Stimulated activated CD8-positive, alpha-beta memory T cell treated with anti-CD3 and anti-CD28 coated beads, Interleukin-12 subunit alpha, Interleukin-12 subunit beta, amount 100 ng/mL, for 24 hours (primary cell): ENCODE measurements at regions not wholly inside any gene's neighbourhood (a gene's known extent, or its start where the extent isn't known, plus 50 kb on each side); places are given as distances from the start of the nearest gene placed in this dataset.
"Not testable (repeated sequence)": the region's sequence is repeated elsewhere in the genome, so short reads cannot be mapped to it uniquely, and the experiment has no call there.

ENCODE experiments used
- DNase-seq: peaks from one replicate; pipeline ENCODE4 v3.0.0-alpha.2; 2020; ENCODE audit errors: extremely low read depth

- DNase-seq, result no peak
These were observed 73.4 kb upstream of the HMGXB4 start for GRCh38 chr22:35183917-35184316.

GRCh38 chr22:35186492-35186891, 70.8 kb upstream of the HMGXB4 start:
- DNase-seq, result no peak

DNA sequence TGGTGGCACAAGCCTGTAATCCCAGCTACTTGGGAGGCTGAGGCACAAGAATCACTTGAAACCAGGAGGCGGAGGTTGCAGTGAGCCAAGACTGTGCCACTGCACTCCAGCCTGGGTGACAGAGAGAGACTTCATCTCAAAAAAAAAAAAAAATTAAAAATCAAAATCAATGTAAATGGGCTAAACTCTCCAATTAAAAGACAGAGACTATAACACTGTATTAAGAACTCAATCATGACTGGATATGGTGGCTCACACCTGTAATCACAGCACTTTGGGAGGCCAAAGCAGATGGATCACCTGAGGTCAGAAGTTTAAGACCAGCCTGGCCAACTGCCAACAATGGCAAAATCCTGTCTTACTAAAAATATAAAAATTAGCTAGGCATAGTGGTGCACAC, 68.4 kb upstream of the HMGXB4 start:
- not testable (repeated sequence) for DNase-seq

GRCh38 chr22:35189559-35189958, 67.7 kb upstream of the HMGXB4 start:
- no peak for DNase-seq

DNA sequence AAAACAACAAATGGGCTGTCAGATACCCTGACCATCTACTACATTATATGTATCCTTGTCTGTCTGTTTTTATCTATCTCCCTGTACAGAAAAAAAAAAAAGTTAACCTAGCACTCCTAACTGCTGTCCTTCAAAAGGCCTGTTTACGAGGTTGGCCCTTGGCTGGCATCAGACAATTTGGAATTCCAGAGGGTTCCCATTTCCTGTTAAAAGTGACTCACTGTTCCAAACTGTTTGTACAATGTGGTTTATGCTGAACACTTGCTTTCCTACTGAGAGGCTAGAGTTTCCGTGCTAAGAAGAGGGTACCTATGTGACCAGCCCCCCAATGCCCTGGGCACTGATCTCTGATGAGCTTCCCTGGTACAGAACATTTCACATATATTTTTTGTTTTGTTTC, 65.9 kb upstream of the HMGXB4 start:
- no peak for DNase-seq

- no peak for DNase-seq
These were observed 65.0 kb upstream of the HMGXB4 start for GRCh38 chr22:35192129-35192918.

DNA sequence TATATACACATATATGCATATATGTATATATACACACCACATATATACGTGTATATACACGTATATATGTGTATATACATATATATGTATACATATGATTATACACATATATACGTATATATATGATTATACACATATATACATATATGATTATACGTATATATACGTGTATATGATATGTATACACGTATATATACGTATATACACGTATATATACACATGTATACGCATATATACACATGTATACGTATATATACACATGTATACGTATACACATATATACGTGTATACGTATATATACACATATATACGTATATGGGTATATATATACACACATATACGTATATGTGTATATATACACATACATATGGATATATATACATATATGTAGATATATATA, 62.1 kb upstream of the HMGXB4 start:
- no peak for DNase-seq

DNA sequence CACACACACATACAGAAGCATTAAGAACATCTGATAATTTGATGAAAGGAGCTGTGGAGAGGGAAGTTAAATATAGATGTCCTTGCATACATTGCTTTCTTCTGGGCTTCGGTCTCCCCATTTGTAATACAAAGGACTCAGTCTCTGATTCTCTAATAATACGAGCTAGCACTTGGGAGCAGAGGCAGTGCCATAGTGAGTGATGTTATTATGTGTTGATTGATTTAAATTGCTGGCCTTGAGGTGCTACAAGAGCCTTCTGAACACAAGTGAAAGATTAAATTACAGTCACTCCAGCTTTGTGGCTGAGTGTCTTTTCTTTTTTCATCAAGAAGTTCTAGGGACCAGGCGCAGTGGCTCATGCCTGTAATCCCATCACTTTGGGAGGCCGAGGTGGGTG, 61.5 kb upstream of the HMGXB4 start:
- no peak for DNase-seq

DNA sequence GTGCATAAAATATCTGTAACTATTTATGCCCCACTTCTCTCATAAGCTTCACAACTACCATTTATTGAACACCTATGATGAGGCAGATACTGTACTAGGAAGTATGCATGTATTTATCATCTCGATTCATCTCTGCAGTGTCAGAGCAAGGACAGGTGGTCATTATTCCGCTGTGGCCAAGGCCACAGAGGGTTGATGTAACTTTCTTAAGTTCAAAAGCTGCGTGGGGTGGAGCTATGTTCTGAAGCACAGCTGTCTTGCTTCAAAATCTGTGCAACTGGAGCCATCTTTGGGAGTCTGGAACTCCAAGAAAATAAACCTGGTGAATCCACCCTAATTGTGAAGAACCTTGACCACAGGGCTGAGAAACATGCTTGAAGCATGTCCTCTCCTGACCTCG, 60.2 kb upstream of the HMGXB4 start:
- no peak for DNase-seq

GRCh38 chr22:35197886-35198285, 59.4 kb upstream of the HMGXB4 start:
- no peak for DNase-seq

DNA sequence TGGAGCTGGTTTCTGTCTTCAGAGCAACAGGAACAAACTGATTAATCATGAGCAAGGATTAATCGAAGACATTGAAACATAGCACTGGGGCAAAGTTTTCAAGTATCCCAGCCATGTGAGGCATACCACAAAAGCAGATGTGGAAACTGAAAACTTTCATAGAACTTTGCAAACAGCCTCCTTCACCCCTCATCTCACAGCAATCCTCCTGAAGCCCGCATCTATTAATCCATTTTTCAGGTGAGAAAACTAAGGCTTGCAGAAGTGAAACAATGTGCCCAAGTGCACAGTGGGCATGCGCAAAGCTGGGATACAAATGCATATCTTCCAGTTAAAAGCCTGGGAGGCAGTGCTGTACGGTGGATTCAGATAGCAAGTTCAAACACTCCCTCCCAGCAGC, 58.6 kb upstream of the HMGXB4 start:
- no peak for DNase-seq

GRCh38 chr22:35202376-35202775, 54.9 kb upstream of the HMGXB4 start:
- DNase-seq, result no peak

- DNase-seq, result no peak
These were observed 53.7 kb upstream of the HMGXB4 start for GRCh38 chr22:35203583-35203982.

DNA sequence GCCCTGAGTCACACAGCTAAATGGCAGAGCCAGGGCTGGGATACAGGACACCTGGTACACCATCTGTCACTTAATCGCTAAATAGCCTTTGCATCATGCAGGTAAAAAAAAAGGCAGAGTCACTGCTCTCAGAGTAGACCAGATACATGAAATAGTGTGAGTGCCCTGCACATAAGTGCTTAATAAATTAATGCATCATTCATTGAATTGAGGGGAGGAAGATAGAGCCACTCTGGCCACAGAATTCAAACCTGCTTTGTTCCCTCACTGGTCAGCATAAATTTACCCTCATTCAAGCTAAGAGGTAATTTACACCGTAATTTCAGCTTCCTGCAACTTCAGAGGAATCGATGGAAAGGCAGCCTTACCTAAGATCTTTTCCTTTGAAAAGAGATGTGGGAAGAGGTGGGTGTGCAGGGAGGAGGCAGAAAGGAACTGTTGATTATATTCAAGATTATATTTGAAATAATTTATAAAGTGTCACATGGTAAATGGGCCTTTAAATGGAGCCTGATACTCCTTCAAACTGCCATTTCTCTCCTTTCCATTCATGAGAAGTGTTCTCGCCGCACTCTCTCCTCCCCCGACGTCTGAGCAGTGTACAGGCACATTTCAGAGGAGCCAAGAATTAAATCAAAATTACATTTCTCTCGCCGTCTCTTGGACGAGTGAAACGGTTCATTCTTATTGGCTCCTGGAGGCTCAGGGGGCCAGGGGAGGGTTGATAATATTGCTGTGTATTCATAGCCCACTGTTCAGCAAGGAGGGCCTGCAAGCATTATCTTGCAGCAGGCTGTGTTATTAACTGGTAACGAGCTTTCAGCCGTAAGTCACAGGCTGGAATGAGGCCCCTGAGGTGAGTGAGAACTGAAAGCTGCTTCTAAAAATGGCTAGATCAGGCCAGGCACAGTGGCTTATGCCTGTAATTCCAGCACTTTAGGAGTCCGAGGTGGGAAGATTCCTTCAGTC, 52.2 kb upstream of the HMGXB4 start:
- DNase-seq, result no peak

- no peak for DNase-seq
These were observed 51.3 kb upstream of the HMGXB4 start for GRCh38 chr22:35205961-35206360.

GRCh38 chr22:35206889-35207288, 50.4 kb upstream of the HMGXB4 start:
- no peak for DNase-seq
